Trophoblast cell (in vitro differentiated cells and primary cell): ENCODE measurements at regions not wholly inside any gene's neighbourhood (a gene's known extent, or its start where the extent isn't known, plus 50 kb on each side); places are given as distances from the start of the nearest gene placed in this dataset.
A peak's percentile ranks its signal among the peaks of the same experiment; 100 is the strongest.

Experiments
- DNase-seq, 2 donors: peaks; one replicate each; pipeline ENCODE4 v3.0.0-alpha.2; 2016
- H2AFZ ChIP-seq: 2 replicates; pipeline ENCODE4 v1.6.1; 2013; ENCODE audit warnings: low read length, moderate library complexity, mild to moderate bottlenecking; ENCODE audit not compliant: insufficient read depth, poor library complexity
- H2AK5ac ChIP-seq: 2 replicates; pipeline ENCODE4 v1.6.1; 2013; ENCODE audit warnings: mild to moderate bottlenecking, low read length
- H2BK120ac ChIP-seq: 2 replicates; pipeline ENCODE4 v1.6.1; 2013; ENCODE audit warnings: low read length, mild to moderate bottlenecking, moderate library complexity; ENCODE audit not compliant: insufficient read depth, poor library complexity
- H2BK12ac ChIP-seq: 2 replicates; pipeline ENCODE4 v1.6.1; 2013; ENCODE audit warnings: mild to moderate bottlenecking, low read length, moderate library complexity
- H2BK5ac ChIP-seq: 2 replicates; pipeline ENCODE4 v1.6.1; 2013; ENCODE audit warnings: low read length, low read depth, moderate library complexity, mild to moderate bottlenecking; ENCODE audit not compliant: poor library complexity
- H3K14ac ChIP-seq: 2 replicates; pipeline ENCODE4 v1.6.1; 2013; ENCODE audit warnings: mild to moderate bottlenecking, low read length
- H3K18ac ChIP-seq: 2 replicates; pipeline ENCODE4 v1.6.1; 2013; ENCODE audit warnings: mild to moderate bottlenecking, low read length
- H3K23ac ChIP-seq: 2 replicates; pipeline ENCODE4 v1.6.1; 2013; ENCODE audit warnings: low read length
- H3K27ac ChIP-seq: 2 replicates; pipeline ENCODE4 v1.5.1; 2013; ENCODE audit warnings: low read depth, mild to moderate bottlenecking, inconsistent platforms, low read length, moderate library complexity
- H3K27me3 ChIP-seq: 2 replicates; pipeline ENCODE4 v1.6.1; 2013; ENCODE audit warnings: inconsistent platforms, mild to moderate bottlenecking, low read length, moderate library complexity; ENCODE audit not compliant: insufficient read depth
- H3K36me3 ChIP-seq, 2 experiments: 1 replicate in 1 of 2; 2 replicates in 1 of 2; pipeline ENCODE4 v1.6.1; 2013; ENCODE audit warnings: low read length in 2 of 2, mild to moderate bottlenecking in 2 of 2, moderate library complexity in 1 of 2; ENCODE audit not compliant: insufficient read depth in 2 of 2, control insufficient read depth in 1 of 2
- H3K4ac ChIP-seq: 2 replicates; pipeline ENCODE4 v1.6.1; 2013; ENCODE audit warnings: low read depth, mild to moderate bottlenecking, low read length, moderate library complexity
- H3K4me1 ChIP-seq, 2 experiments: 1 replicate in 1 of 2; 2 replicates in 1 of 2; pipeline ENCODE4 v1.6.1; 2013; ENCODE audit warnings: low read length in 2 of 2, mild to moderate bottlenecking in 2 of 2, moderate library complexity in 1 of 2; ENCODE audit not compliant: insufficient read depth in 2 of 2, control insufficient read depth in 1 of 2
- H3K4me2 ChIP-seq: 2 replicates; pipeline ENCODE4 v1.6.1; 2013; ENCODE audit warnings: inconsistent platforms, mild to moderate bottlenecking, low read length, moderate library complexity
- H3K4me3 ChIP-seq: 2 replicates; pipeline ENCODE4 v1.5.1; 2013; ENCODE audit warnings: mild to moderate bottlenecking, low read depth, low read length, inconsistent platforms
- H3K79me1 ChIP-seq: one replicate; pipeline ENCODE4 v1.6.1; 2013; ENCODE audit warnings: low read length
- H3K79me2 ChIP-seq: 2 replicates; pipeline ENCODE4 v1.6.1; 2013; ENCODE audit warnings: low read length, mild to moderate bottlenecking; ENCODE audit not compliant: control insufficient read depth, insufficient read depth, poor library complexity
- H3K9ac ChIP-seq: 2 replicates; pipeline ENCODE4 v1.6.1; 2013; ENCODE audit warnings: mild to moderate bottlenecking, low read length
- H3K9me3 ChIP-seq: 2 replicates; pipeline ENCODE4 v1.6.1; 2013; ENCODE audit warnings: low read depth, mild to moderate bottlenecking, control low read depth, inconsistent platforms, low read length; ENCODE audit not compliant: insufficient read depth
- H4K12ac ChIP-seq: 2 replicates; pipeline ENCODE4 v1.6.1; 2013; ENCODE audit warnings: low read depth, mild to moderate bottlenecking, low read length, moderate library complexity
- H4K8ac ChIP-seq: 2 replicates; pipeline ENCODE4 v1.6.1; 2013; ENCODE audit warnings: low read depth, mild to moderate bottlenecking, low read length, moderate library complexity
- H4K91ac ChIP-seq: one replicate; pipeline ENCODE4 v1.6.1; 2013; ENCODE audit warnings: low read depth, mild to moderate bottlenecking, low read length, moderate library complexity
- WGBS: extraction: QIAGEN DNeasy Blood & Tissue Kit; methylation state at CpG from one replicate; pipeline ENCODE4 v1.1.7; 2013; ENCODE audit warnings: missing lambda C conversion rate; ENCODE audit not compliant: insufficient read length, insufficient coverage; ENCODE audit errors: extremely low coverage; 5-methylcytosine and 5-hydroxymethylcytosine counted together

GRCh38 chr16:64711596-64711995 lies 410.3 kb downstream of the CDH11 start:
- no peaks in the 10 kb centered on the region for H3K9me3 ChIP-seq
- H3K4me3 ChIP-seq, result no peak overlapping the region
- no peak overlapping the region for H3K23ac ChIP-seq
- peaks cover 4% of the 10 kb centered on the region for H3K79me1 ChIP-seq
- no peaks in the 10 kb centered on the region for H3K4me1 ChIP-seq
- H3K9ac ChIP-seq, result no peak overlapping the region
- H4K91ac ChIP-seq, result no peak overlapping the region
- no peak overlapping the region for H3K14ac ChIP-seq
- DNase-seq, result no peak
- no peaks in the 10 kb centered on the region for H3K36me3 ChIP-seq
- no peak overlapping the region for H2BK5ac ChIP-seq
- H4K8ac ChIP-seq, result no peak overlapping the region
- H3K4me2 ChIP-seq, result no peak overlapping the region
- no peaks in the 10 kb centered on the region for H3K79me2 ChIP-seq
- no CpG with 5 or more reads among the region's 2 CpGs for WGBS
- no peak overlapping the region for H2AK5ac ChIP-seq
- H2BK120ac ChIP-seq, result no peak overlapping the region
- H2AFZ ChIP-seq, result no peak overlapping the region
- H3K27me3 ChIP-seq, result no peaks in the 10 kb centered on the region
- H3K27ac ChIP-seq, result peak overlapping the region; percentile 39
- H3K18ac ChIP-seq, result no peak overlapping the region
- no peak overlapping the region for H3K4ac ChIP-seq
- H4K12ac ChIP-seq, result no peak overlapping the region
- H2BK12ac ChIP-seq, result no peak overlapping the region

GRCh38 chr16:64711026-64711425 lies 410.8 kb downstream of the CDH11 start:
- Histone ChIP-seq H3K4me1 (no peaks in the 10 kb centered on the region), H2BK5ac (no peak overlapping the region), H3K9me3 (no peaks in the 10 kb centered on the region), H4K12ac (no peak overlapping the region), H3K79me1 (peaks cover 3% of the 10 kb centered on the region), H3K4me3 (no peak overlapping the region), H2BK12ac (no peak overlapping the region), H3K36me3 (no peaks in the 10 kb centered on the region), H4K91ac (no peak overlapping the region), H2AFZ (no peak overlapping the region), H3K4me2 (no peak overlapping the region), H2BK120ac (no peak overlapping the region), H3K79me2 (no peaks in the 10 kb centered on the region), H3K27me3 (no peaks in the 10 kb centered on the region), H3K9ac (no peak overlapping the region), H2AK5ac (no peak overlapping the region), H4K8ac (no peak overlapping the region), H3K4ac (no peak overlapping the region), H3K23ac (no peak overlapping the region), H3K18ac (no peak overlapping the region), H3K14ac (no peak overlapping the region), H3K27ac (no peak overlapping the region)
- no peak for DNase-seq
- no CpG with 5 or more reads among the region's 4 CpGs for WGBS

DNA sequence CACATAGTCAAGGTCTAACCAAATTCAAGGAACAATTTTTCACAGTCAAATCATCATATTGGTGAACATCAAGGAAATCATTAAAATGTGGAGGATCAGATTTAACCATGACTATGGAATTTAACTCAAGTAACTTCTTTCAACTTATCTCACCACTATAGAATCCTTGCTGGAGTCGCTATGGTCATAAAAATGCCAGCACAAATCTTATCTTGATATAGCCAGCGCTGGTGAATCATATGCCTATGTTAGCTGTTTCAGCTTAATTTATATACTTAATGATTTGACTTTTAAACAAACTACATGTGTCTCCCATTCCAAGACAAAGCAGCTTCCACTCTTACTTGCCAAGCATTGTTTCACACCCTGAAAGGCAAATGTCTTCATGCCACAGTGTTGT lies 416.4 kb downstream of the CDH11 start:
- Histone ChIP-seq H2AFZ (no peak overlapping the region), H2BK12ac (no peak overlapping the region), H4K12ac (no peak overlapping the region), H2BK120ac (no peak overlapping the region), H3K4me1 (no peaks in the 10 kb centered on the region), H3K36me3 (no peaks in the 10 kb centered on the region), H3K9ac (no peak overlapping the region), H3K23ac (no peak overlapping the region), H3K27me3 (no peaks in the 10 kb centered on the region), H4K91ac (no peak overlapping the region), H3K27ac (no peak overlapping the region), H2AK5ac (no peak overlapping the region), H3K14ac (no peak overlapping the region), H3K9me3 (peaks cover 3% of the 10 kb centered on the region), H3K18ac (no peak overlapping the region), H3K79me2 (no peaks in the 10 kb centered on the region), H2BK5ac (no peak overlapping the region), H3K4me3 (no peak overlapping the region), H3K4me2 (no peak overlapping the region), H3K4ac (no peak overlapping the region), H4K8ac (no peak overlapping the region), H3K79me1 (peaks cover 2% of the 10 kb centered on the region)
- no CpG with 5 or more reads among the region's 2 CpGs for WGBS
- DNase-seq, result no peak

GRCh38 chr16:64704386-64704785 lies 417.5 kb downstream of the CDH11 start:
- Histone ChIP-seq H3K4me2 (no peak overlapping the region), H3K4me3 (no peak overlapping the region), H2BK120ac (no peak overlapping the region), H4K12ac (no peak overlapping the region), H4K91ac (no peak overlapping the region), H3K9me3 (peaks cover 3% of the 10 kb centered on the region), H2AFZ (no peak overlapping the region), H2AK5ac (no peak overlapping the region), H3K18ac (no peak overlapping the region), H3K79me1 (no peaks in the 10 kb centered on the region), H4K8ac (no peak overlapping the region), H3K4ac (no peak overlapping the region), H3K27ac (no peak overlapping the region), H2BK5ac (no peak overlapping the region), H3K79me2 (no peaks in the 10 kb centered on the region), H3K9ac (no peak overlapping the region), H3K23ac (no peak overlapping the region), H3K14ac (no peak overlapping the region), H3K4me1 (no peaks in the 10 kb centered on the region), H3K36me3 (no peaks in the 10 kb centered on the region), H2BK12ac (no peak overlapping the region), H3K27me3 (no peaks in the 10 kb centered on the region)
- no peak for DNase-seq
- no CpG with 5 or more reads among the region's 2 CpGs for WGBS
